SK-N-SH treated with all-trans-retinoic acid at 6 μM for 48 hours (cell line): ENCODE measurements at regions not wholly inside any gene's neighbourhood (a gene's known extent, or its start where the extent isn't known, plus 50 kb on each side); places are given as distances from the start of the nearest gene placed in this dataset.
"Not testable (repeated sequence)": the region's sequence is repeated elsewhere in the genome, so short reads cannot be mapped to it uniquely, and the experiment has no call there.

Source experiments
- ARNTL ChIP-seq: fragments of 450-650 bp; formaldehyde crosslinking; IDR thresholded peaks from 2 replicates; pipeline ENCODE4 v1.5.0; 2020; ENCODE audit warnings: low read depth, mild to moderate bottlenecking, moderate library complexity, borderline replicate concordance
- BACH2 ChIP-seq: fragments of 250-450 bp; sonication (Bioruptor Pico); IDR thresholded peaks from 2 replicates; pipeline ENCODE4 v1.9.0; 2021; ENCODE audit warnings: mild to moderate bottlenecking, borderline replicate concordance
- CSDC2 ChIP-seq: fragments of 250-450 bp; sonication (Bioruptor Pico); IDR thresholded peaks from 2 replicates; pipeline ENCODE4 v1.5.0; 2020; ENCODE audit warnings: mild to moderate bottlenecking, moderate library complexity
- OSR1 ChIP-seq: fragments of 250-450 bp; sonication (Bioruptor Pico); IDR thresholded peaks from 2 replicates; pipeline ENCODE4 v1.8.0; 2022; ENCODE audit warnings: moderate library complexity, mild to moderate bottlenecking, inconsistent platforms
- RARB ChIP-seq: fragments of 250-450 bp; sonication (Bioruptor Pico); IDR thresholded peaks from 2 replicates; pipeline ENCODE4 v1.8.0; 2021; ENCODE audit warnings: mild to moderate bottlenecking, moderate library complexity
- ZFP3 ChIP-seq: fragments of 250-450 bp; sonication (Bioruptor Pico); IDR thresholded peaks from 2 replicates; pipeline ENCODE4 v1.5.0; 2020; ENCODE audit warnings: mild to moderate bottlenecking, moderate library complexity
- ZNF8 ChIP-seq: fragments of 450-650 bp; formaldehyde crosslinking; IDR thresholded peaks from 2 replicates; pipeline ENCODE4 v1.5.0; 2020; ENCODE audit warnings: mild to moderate bottlenecking, moderate library complexity
- TF ChIP-seq, protein P1 (sequence below): fragments of 250-450 bp; sonication (Bioruptor Pico); IDR thresholded peaks from 2 replicates; pipeline ENCODE4 v1.5.0; 2020; ENCODE audit warnings: mild to moderate bottlenecking, moderate library complexity
- TF ChIP-seq, protein P2 (sequence below): fragments of 250-450 bp; sonication (Bioruptor Pico); IDR thresholded peaks from 2 replicates; pipeline ENCODE4 v1.8.0; 2020; ENCODE audit warnings: mild to moderate bottlenecking, moderate library complexity, borderline replicate concordance
- TF ChIP-seq, protein P3 (sequence below): fragments of 250-450 bp; sonication (Bioruptor Pico); IDR thresholded peaks from 2 replicates; pipeline ENCODE4 v1.5.1; 2021; ENCODE audit warnings: mild to moderate bottlenecking, moderate library complexity

DNA sequence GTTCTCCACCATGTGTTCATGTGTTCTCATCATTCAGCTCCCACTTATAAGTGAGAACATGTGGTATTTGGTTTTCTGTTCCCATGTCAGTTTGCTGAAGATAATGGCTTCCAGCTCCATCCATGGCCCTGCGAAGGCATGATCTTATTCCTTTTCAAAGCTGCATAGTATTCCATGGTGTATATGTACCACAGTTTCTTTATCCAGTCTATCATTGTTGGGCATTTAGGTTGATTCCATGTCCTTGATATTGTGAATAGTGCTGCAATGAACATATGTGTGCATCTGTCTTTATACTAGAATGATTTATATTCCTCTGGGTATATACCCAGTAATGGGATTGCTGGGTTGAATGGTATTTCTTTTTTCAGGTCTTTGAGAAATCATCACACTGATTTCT lies 57.6 kb upstream of the MAGI2 start:
- TF ChIP-seq BACH2; RARB; OSR1 (CRISPR knock-in tag); CSDC2 (CRISPR knock-in tag); ARNTL (CRISPR knock-in tag); ZFP3 (CRISPR knock-in tag): not testable (repeated sequence)
- TF ChIP-seq, protein P1, sequence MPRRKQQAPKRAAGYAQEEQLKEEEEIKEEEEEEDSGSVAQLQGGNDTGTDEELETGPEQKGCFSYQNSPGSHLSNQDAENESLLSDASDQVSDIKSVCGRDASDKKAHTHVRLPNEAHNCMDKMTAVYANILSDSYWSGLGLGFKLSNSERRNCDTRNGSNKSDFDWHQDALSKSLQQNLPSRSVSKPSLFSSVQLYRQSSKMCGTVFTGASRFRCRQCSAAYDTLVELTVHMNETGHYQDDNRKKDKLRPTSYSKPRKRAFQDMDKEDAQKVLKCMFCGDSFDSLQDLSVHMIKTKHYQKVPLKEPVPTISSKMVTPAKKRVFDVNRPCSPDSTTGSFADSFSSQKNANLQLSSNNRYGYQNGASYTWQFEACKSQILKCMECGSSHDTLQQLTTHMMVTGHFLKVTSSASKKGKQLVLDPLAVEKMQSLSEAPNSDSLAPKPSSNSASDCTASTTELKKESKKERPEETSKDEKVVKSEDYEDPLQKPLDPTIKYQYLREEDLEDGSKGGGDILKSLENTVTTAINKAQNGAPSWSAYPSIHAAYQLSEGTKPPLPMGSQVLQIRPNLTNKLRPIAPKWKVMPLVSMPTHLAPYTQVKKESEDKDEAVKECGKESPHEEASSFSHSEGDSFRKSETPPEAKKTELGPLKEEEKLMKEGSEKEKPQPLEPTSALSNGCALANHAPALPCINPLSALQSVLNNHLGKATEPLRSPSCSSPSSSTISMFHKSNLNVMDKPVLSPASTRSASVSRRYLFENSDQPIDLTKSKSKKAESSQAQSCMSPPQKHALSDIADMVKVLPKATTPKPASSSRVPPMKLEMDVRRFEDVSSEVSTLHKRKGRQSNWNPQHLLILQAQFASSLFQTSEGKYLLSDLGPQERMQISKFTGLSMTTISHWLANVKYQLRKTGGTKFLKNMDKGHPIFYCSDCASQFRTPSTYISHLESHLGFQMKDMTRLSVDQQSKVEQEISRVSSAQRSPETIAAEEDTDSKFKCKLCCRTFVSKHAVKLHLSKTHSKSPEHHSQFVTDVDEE (CRISPR knock-in tag): not testable (repeated sequence)
- TF ChIP-seq, protein P2, sequence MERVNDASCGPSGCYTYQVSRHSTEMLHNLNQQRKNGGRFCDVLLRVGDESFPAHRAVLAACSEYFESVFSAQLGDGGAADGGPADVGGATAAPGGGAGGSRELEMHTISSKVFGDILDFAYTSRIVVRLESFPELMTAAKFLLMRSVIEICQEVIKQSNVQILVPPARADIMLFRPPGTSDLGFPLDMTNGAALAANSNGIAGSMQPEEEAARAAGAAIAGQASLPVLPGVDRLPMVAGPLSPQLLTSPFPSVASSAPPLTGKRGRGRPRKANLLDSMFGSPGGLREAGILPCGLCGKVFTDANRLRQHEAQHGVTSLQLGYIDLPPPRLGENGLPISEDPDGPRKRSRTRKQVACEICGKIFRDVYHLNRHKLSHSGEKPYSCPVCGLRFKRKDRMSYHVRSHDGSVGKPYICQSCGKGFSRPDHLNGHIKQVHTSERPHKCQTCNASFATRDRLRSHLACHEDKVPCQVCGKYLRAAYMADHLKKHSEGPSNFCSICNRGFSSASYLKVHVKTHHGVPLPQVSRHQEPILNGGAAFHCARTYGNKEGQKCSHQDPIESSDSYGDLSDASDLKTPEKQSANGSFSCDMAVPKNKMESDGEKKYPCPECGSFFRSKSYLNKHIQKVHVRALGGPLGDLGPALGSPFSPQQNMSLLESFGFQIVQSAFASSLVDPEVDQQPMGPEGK (CRISPR knock-in tag): not testable (repeated sequence)
- TF ChIP-seq ZNF8 (CRISPR knock-in tag): peak; percentile 90
- TF ChIP-seq, protein P3, sequence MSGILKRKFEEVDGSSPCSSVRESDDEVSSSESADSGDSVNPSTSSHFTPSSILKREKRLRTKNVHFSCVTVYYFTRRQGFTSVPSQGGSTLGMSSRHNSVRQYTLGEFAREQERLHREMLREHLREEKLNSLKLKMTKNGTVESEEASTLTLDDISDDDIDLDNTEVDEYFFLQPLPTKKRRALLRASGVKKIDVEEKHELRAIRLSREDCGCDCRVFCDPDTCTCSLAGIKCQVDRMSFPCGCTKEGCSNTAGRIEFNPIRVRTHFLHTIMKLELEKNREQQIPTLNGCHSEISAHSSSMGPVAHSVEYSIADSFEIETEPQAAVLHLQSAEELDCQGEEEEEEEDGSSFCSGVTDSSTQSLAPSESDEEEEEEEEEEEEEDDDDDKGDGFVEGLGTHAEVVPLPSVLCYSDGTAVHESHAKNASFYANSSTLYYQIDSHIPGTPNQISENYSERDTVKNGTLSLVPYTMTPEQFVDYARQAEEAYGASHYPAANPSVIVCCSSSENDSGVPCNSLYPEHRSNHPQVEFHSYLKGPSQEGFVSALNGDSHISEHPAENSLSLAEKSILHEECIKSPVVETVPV (CRISPR knock-in tag): not testable (repeated sequence)
